ENCODE measurements at regions not wholly inside any gene's neighbourhood (a gene's known extent, or its start where the extent isn't known, plus 50 kb on each side); places are given as distances from the start of the nearest gene placed in this dataset.

DNA sequence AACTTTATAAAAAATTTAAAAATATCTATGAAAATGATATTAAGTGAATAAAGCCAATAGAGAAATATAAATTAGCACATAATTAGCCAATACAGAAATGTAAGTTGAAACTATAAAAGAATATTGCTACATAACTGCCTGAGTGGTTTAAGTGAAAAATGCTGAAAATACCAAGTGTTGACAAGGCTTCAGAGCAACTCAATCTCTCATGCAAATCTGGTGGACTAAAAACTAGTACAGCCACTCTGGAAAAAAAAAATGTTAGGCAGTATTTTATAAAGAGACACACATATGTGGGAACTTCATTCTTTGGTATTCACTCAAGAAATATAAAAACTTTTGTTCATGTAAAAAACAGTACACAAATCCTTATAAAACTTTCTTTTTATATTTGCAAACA lies 833.7 kb upstream of the ROBO1 start:
- no peak for DNase-seq
- intact Hi-C loops (cut with DNase I): no loop called here

DNA sequence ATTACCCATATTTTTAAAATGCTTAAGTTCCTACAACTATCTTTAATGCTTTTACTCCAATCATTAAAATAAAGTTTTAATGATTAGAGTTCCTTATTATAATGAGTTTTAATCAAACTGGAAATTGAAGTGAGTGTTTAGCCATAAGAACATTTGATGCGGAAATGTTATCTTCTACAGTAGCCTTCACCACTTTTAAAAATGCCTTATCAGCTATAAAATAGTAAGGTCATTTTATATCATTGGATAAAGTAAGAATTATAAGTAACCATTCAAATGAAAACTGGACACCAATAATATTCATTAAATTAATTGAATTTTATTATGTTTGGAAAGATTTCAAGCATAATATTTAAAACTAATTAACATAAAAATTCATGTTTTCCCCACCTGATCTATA lies 825.0 kb upstream of the ROBO1 start:
- no peak for DNase-seq
- intact Hi-C loops (cut with DNase I): no loop called here

DNA sequence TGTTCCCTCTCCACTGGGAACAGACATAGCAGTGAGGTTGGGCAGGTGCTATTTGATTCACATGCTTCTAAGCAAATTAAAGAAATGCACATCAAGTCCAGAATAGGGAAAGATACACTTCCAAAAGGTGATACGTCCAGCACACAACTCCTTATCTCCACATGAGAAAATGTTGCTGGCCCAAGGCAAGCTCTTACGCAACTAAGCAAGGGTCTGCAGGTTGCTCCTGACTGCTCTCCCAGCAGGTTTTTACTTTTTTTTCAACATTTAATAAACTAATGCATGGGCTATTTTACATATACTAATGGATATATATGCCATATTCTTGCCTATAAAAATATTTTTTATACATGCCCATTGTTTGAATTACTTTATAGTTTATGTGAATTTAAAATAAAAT lies 818.5 kb upstream of the ROBO1 start:
- intact Hi-C loops (cut with DNase I): no loop called here

DNA sequence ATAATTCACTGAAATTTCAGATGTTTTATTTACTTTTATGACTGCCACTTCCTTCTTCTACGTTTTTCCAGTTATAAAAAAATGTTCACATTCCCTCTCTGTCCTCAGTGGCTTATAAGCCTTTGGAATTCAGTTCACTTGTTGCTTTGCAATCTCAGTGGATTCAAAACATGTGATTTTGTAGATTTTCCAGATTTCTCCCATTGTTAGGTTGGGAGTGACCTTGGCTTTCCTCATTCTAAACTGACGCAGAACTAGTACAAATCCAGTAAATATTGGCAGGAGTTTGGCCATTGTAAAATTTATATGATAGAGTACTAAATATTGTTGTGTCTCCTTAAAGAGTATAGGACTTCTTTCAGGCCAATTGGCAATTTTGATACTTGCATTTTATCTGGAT lies 812.3 kb upstream of the ROBO1 start:
- intact Hi-C loops (cut with DNase I): no loop called here
- no peak for DNase-seq

More for the DNA sequence above, 818.5 kb upstream of the ROBO1 start:
- DNase-seq: no peak

DNA sequence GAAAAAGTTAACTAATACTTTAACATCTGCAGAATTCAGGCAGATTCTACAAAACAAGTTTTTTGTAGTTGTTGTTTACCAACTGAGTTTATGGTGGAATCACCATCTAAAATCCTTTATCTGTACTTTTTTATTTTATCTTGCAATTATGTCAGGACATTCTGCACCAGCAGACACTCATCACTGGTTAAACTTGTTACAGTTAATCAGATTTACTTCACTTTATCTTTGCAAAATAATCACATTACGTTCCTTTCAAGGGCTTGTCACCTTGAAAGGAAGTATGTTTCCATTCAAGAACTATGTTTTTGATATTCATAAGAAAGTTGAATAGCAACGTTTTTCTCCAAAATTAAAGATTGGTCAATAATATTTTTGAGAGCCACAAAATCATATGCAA lies 796.6 kb upstream of the ROBO1 start:
- intact Hi-C loops (cut with DNase I): no loop called here

DNA sequence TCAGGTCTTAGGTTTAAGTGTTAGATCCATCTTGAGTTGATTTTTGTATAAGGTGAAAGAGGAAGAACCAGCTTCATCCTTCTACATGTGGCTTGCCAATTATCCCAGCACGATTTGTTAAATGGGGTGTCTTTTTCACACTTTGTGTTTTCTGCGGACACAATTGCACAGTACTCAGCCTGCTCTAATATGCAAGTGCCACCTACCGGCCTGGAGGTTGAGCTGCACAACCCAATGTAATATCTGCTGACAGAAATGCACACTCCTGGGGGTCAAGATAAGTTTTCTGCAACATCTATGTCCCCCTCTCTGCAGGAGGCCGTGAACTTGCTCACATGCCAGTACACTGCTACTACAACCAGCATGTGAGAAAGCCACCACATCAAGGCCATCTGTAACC lies 791.9 kb upstream of the ROBO1 start:
- no peak for DNase-seq
- intact Hi-C loops (cut with DNase I): no loop called here

More for the DNA sequence above, 796.6 kb upstream of the ROBO1 start:
- DNase-seq: no peak

DNA sequence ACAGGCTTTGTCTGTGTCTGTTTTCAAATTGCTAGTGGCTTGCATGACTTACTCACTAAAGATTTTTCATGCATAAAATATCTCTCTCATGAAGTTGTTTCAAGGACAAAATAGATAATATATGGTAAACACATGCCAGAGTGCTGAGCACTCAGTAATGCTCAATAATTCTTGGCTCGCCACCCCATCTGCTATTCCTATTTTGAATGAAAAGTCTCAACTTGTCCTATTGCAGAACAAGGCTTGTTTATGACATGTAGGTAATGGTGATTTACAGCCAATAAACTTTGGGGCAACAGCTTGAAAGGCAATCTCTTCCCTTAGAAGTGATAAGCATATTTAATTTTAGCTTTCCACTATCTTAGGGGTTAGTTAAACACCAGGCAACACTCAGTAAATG lies 789.0 kb upstream of the ROBO1 start:
- intact Hi-C loops (cut with DNase I): no loop called here
- DNase-seq: no peak

DNA sequence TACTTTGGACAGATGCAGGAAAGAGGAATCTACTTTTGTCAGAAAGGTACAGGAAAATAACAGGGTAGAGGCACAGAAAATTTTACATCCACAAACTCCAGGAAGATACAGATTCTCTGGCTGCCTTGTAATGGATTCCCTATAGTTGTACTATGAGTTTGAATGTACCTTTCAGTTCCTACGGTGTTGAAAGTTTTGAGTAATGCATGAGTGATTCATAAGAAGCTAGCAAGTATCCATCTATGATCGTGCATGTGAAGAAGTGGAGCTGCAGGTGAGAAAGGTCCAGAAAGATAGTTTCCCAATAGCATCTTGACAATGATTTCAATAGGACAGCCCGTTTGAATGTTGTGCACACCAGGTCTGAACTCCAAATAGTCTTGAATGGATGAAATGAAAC lies 786.5 kb upstream of the ROBO1 start:
- intact Hi-C loops (cut with DNase I): no loop called here
- DNase-seq: no peak

DNA sequence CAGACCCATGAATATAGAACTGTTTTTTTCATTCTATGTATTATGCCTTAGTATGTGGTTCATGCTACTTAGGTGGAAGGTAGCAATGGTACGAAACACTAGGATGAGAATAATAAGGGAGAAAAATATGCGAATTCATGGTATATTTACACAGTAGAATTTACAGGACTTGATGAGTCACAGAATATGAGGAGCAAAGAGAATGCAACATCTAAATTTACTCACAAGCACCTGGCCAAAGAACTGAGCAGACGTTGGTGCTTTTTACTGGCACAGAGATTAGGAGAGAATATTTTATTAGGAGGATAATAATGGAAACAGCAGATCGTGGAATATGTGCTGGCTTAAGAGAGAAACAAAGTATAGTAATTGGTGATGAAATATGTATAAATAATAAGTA lies 785.4 kb upstream of the ROBO1 start:
- intact Hi-C loops (cut with DNase I): no loop called here
- DNase-seq: no peak

DNA sequence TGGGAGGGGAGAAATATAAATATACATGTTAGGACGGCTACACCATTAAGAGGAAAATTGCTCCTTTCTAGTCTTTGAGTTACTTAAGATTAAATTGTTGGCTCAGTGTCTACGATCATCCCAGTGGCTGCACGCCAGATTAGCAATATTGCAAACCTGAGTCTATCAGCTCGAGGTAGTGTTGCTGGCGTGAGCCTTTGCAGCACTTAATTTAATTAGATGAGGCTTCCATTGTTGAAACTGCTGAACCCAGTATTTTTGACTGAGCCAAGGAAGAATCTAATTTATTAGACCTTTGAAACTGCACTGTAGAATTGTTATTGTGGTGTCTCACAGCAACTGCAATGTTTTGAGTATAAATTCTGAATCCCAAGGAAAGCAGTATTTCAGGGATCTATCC lies 782.4 kb upstream of the ROBO1 start:
- intact Hi-C loops (cut with DNase I): no loop called here
- DNase-seq: no peak

DNA sequence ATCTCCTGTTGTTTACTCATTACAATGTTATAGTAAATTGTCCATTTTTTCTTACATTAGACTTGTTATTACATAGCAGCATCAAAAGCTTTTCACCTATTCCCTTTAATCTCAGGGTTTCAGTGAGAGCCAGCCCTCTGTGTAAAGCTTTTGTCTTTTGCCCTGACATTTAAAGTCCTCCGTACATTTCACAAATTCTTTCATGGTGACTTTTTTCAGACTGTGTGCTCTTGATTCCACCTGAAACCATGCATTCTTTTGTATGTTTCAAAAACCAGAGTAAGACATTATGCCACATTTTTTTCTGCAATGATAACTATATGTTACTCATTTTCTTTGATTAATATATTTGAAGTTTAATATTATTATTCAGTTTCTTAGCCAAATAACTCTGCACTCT lies 781.4 kb upstream of the ROBO1 start:
- no peak for DNase-seq
- intact Hi-C loops (cut with DNase I): no loop called here

DNA sequence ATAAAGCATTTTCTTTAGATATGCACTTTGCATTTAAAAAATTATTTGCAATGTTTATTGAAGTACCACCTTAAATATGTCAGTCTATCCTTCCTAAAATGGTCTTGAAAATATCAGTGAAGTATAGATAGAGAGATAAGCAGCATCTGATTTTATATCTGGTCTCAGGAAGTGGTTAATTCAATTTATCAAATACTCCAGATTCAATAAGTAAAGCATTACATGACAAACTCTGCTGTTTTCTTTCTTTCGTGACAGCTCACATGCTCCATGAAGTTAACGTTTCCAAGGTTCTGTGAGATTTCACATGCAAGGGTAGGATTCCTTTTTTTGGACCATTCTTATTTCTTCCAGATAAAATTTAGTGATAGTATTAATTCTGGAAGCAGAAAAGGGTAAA lies 775.4 kb upstream of the ROBO1 start:
- DNase-seq: no peak
- intact Hi-C loops (cut with DNase I): no loop called here

DNA sequence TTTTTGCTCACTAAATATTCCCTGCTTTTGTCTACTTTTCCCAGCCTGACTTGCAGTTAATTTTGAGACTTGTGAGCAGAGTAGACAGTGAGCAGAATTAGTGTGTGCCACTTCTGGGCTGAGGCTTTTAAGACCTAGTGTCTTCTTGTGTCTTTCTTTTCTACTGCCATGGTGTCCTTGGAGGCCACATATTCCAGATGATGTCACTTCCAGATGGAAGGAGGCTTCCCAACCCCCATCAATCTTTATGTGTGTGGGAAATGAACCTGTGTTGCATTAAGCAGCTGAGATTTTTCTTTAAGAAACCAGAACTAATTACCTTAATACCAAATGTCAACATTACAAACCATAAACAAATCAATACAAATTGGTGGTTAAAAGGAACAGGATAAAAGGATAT lies 774.7 kb upstream of the ROBO1 start:
- no peak for DNase-seq
- intact Hi-C loops (cut with DNase I): no loop called here

DNA sequence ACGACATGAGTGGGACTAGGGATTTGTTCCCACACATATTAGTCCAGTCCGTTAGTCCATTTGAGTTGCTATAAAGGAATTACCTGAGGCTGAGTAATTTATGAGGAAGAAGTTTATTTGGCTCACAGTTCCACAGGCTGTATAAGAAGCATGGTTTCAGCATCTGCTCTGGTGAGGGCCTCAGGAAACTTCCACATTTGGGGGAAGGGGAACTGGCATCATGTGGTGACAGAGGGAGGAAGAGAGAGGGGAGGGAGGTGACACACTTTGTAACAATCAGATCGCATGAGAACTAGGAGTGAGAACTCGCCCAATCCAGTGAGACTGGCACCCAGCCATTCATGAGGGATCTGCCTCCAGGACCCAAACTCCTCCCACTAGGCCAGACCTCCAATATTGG lies 769.9 kb upstream of the ROBO1 start:
- no peak for DNase-seq
- intact Hi-C loops (cut with DNase I): no loop called here

DNA sequence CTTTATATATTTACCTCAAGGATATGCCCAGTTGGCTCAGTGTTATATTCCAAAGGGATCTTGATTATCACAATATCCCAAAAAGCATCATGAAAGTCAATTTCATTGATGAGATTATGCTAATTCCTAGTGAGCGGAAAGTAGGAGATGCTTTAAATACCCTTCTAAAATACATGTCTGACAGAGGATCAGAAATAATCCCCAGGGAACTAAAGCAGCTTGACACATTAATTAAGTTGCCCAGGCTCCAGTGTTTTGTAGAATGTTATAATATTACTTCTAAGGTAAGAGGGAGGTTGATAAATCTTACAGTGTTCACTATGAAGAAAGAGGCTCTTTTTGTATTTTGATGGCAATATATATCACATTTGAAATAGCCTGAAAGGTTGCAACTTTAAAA lies 767.5 kb upstream of the ROBO1 start:
- intact Hi-C loops (cut with DNase I): no loop called here
- no peak for DNase-seq

DNA sequence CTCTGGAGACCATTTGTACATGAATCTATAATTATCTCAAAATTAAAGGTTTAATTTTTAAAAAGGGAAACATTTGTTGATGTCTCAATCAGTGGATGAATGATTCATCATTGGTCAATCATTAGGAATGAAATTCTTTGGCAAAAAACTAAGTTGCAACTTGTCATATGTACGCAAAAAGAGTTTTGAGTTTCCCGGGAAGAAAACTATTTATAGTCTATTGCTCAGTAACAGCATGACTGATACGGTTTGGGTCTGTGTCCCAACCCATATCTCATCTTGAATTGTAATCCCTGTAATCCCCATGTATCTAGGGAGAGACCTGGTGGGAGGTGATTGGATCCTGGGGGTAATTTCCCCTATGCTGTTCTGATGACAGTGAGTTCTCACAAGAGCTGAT lies 765.8 kb upstream of the ROBO1 start:
- no peak for DNase-seq
- intact Hi-C loops (cut with DNase I): no loop called here

DNA sequence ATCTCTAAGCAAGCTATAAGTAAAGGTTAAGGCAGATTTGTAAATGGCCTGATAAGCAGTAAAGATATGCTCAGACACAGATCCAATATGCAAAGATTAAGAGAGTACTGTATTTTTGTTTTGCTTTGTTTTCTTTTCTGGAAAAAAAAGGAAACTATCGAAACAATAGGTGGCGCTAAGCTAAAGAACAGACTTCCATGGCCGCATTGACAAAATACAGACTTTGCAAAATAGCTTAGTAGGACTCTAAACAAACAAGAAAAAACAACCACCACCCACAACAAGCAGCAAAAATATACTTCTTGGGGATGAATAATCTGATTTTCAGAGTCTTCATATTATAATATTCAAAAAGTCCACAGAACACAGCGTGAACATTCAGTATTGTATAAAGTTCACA lies 758.4 kb upstream of the ROBO1 start:
- DNase-seq: no peak
- intact Hi-C loops (cut with DNase I): no loop called here

DNA sequence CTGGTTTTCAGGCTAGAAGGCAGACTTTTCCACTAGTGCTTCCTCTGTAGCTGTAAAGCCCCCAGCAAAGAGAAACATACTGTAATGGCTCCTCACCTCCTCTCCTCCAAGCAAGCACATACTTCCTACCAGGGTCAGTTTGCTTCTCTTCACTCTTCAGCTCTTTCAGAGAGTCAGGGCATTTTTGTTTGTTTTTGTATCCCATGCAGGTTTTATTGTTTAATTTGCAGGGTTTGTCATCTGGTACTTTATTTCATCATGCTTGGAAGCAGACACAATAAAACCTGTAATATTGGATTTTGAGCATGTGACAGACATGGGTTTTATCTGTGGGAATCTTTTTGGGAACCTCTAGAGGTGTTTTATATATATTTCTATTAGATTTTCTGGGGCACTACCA lies 753.3 kb upstream of the ROBO1 start:
- DNase-seq: no peak
- intact Hi-C loops (cut with DNase I): no loop called here

DNA sequence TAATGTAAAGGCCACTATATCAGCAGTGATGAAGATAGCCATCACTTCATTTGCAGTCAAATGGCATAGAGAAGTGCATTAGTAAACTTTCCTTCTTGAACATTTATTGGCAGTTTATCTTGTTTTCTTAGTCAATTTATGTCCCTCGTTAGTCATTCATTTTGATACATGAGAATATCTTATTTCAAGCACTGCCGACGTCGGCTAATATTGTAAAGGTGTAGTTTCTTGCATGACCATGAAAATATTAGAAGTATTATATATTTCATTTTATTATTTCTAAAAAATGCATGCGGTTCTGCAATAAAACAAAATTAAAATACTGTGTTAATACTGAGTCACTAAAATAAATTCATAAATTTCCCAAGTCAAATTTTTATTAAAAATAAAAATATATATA lies 751.6 kb upstream of the ROBO1 start:
- intact Hi-C loops (cut with DNase I): no loop called here
- no peak for DNase-seq

DNA sequence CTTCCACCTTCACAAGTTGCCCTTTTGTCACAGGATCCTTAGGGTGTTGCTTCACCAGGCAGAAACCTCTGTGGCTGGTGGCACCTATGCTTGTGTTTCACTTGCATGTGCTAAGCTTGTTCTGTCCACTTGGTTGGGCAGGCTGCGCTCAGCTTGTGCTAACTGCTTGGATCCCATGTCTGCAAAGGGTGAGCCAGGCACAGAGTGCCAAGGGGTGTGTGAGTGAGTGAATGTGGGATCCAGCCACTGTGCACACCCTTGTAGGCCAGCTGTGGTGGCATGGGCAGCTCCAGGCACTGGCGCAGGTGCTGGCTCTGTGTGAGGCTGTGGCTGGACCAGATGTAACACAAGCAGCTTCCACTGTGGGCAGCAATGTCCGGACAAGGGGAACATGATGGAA lies 728.7 kb upstream of the ROBO1 start:
- DNase-seq: no peak
- intact Hi-C loops (cut with DNase I): no loop called here

DNA sequence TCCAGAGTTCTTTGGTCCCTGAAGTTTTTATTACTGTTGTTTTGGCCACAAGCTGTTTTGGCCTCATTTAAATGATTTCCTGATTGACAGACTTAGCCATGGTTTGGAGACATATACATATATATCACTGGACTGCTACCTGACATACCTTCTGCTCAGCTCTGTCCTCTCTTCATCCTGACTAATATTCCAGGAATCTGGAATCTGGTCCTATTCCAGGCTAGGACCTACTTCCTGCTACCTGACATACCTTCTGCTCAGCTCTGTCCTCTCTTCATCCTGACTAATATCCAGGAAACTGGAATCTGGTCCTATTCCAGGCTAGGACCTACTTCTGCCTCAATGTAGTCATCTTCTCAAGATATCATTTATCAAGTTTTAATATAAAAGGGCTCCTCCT lies 724.4 kb upstream of the ROBO1 start:
- no peak for DNase-seq

DNA sequence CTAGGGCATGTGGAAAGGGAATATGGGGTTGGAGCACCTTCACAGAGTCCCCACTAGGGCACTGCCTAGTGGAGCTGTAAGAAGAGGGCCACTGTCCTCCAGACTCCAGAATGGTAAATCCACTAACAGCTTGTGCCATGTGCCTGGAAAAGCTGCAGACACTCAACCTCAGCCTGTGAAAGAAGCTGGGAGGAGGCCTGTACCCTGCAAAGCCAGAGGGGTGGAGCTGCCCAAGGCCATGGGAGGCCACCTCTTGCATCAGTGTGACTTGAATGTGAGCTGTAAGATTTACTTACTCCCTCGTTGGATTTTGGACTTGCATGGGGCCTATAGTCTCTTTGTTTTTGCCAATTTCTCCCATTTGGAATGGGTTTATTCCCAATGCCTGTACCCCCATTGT lies 705.2 kb upstream of the ROBO1 start:
- DNase-seq: no peak
- intact Hi-C loops (cut with DNase I): no loop called here

More for the DNA sequence above, 724.4 kb upstream of the ROBO1 start:
- intact Hi-C loops (cut with DNase I): no loop called here

DNA sequence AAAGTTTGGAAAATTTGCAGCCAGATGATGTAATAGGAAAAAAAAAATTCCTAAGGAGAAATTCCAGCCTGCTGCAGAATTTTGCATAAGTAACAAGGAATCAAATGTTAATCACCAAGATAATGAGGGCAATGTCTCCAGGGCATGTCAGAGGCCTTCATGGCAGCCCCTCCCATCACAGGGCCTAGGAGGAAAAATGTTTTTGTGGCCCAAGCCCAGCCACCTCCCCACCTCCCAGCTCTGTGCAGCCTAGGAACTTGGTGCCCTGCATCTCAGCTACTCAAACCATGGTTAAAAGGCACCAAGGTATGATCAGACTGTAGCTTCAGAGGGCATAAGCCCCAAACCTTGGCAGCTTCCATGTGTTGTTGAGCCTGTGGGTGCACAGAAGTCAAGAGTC lies 704.7 kb upstream of the ROBO1 start:
- intact Hi-C loops (cut with DNase I): no loop called here
- DNase-seq: no peak
